ENCODE measurements at regions not wholly inside any gene's neighbourhood (a gene's known extent, or its start where the extent isn't known, plus 50 kb on each side); places are given as distances from the start of the nearest gene placed in this dataset.
A peak's percentile ranks its signal among the peaks of the same experiment; 100 is the strongest.

- TF ChIP-seq MAX (IDR thresholded peaks at IDR 0.05) (no peak), RAD21 (IDR thresholded peaks at IDR 0.05; ENCODE audit: low read depth) (peak; percentile 76), CREB1 (IDR thresholded peaks at IDR 0.05; ENCODE audit: low read depth) (no peak)
Measured at GRCh38 chr5:126234563-126235195, 188.5 kb upstream of the GRAMD2B start.

GRCh38 chr5:126235628-126236027, 187.6 kb upstream of the GRAMD2B start:
- TF ChIP-seq CEBPB (IDR thresholded peaks at IDR 0.05) (no peak), TCF12 (IDR thresholded peaks at IDR 0.05; ENCODE audit: low read depth) (no peak), MAX (IDR thresholded peaks at IDR 0.05) (no peak), TAF1 (IDR thresholded peaks at IDR 0.05; ENCODE audit: low read depth) (no peak), REST (IDR thresholded peaks at IDR 0.05; ENCODE audit: low read depth) (no peak), ZBTB7A (IDR thresholded peaks at IDR 0.05; ENCODE audit: low read depth) (no peak), EP300 (IDR thresholded peaks at IDR 0.05; ENCODE audit: borderline replicate concordance) (no peak)

GRCh38 chr5:126236994-126237393, 186.2 kb upstream of the GRAMD2B start:
- TF ChIP-seq EGR1 (IDR thresholded peaks at IDR 0.05) (no peak), MAX (IDR thresholded peaks at IDR 0.05) (no peak), TEAD4 (IDR thresholded peaks at IDR 0.05) (no peak), EP300 (IDR thresholded peaks at IDR 0.05; ENCODE audit: borderline replicate concordance) (no peak), USF1 (IDR thresholded peaks at IDR 0.05) (no peak), TCF12 (IDR thresholded peaks at IDR 0.05; ENCODE audit: low read depth) (no peak), REST (IDR thresholded peaks at IDR 0.05; ENCODE audit: low read depth) (no peak), ZBTB7A (IDR thresholded peaks at IDR 0.05; ENCODE audit: low read depth) (no peak)

GRCh38 chr5:126248611-126249010, 174.6 kb upstream of the GRAMD2B start:
- TF ChIP-seq FOXM1 (IDR thresholded peaks at IDR 0.05; ENCODE audit: borderline replicate concordance, low read depth), result no peak
- no peak for TF ChIP-seq TEAD4 (IDR thresholded peaks at IDR 0.05)
- no peak for TF ChIP-seq YY1 (IDR thresholded peaks at IDR 0.05; ENCODE audit: low read depth)
- no peak for TF ChIP-seq RAD21 (IDR thresholded peaks at IDR 0.05; ENCODE audit: low read depth)
- no peak for TF ChIP-seq CREB1 (IDR thresholded peaks at IDR 0.05; ENCODE audit: low read depth)
- TF ChIP-seq TAF1 (IDR thresholded peaks at IDR 0.05; ENCODE audit: low read depth), result no peak
- TF ChIP-seq REST (IDR thresholded peaks at IDR 0.05; ENCODE audit: low read depth), result no peak
- no peak for TF ChIP-seq EP300 (IDR thresholded peaks at IDR 0.05; ENCODE audit: borderline replicate concordance)
- no peak for TF ChIP-seq CEBPB (IDR thresholded peaks at IDR 0.05)
- no peak for TF ChIP-seq EGR1 (IDR thresholded peaks at IDR 0.05)
- no peak for TF ChIP-seq USF1 (IDR thresholded peaks at IDR 0.05)
- TF ChIP-seq ZBTB7A (IDR thresholded peaks at IDR 0.05; ENCODE audit: low read depth), result no peak
- no peak for TF ChIP-seq TCF12 (IDR thresholded peaks at IDR 0.05; ENCODE audit: low read depth)
- TF ChIP-seq NFIC (IDR thresholded peaks at IDR 0.05), result no peak
- no peak for TF ChIP-seq MAX (IDR thresholded peaks at IDR 0.05)
